Fibroblast of lung (primary cell): ENCODE measurements at regions not wholly inside any gene's neighbourhood (a gene's known extent, or its start where the extent isn't known, plus 50 kb on each side); places are given as distances from the start of the nearest gene placed in this dataset.
A peak's percentile ranks its signal among the peaks of the same experiment; 100 is the strongest.

Experiments used
- DNase-seq, 2 donors: peaks; one replicate each; pipeline versions ENCODE4 v3.0.0 to v3.0.0-alpha.2; 2010; ENCODE audit warnings: low read depth in 2 of 2
- H2AFZ ChIP-seq: 2 replicates; pipeline ENCODE4 v1.5.1; 2012; ENCODE audit warnings: low read length, control low read depth, inconsistent platforms
- H3K27ac ChIP-seq: 2 replicates; pipeline ENCODE4 v1.5.1; 2011; ENCODE audit warnings: low read length, control low read depth; ENCODE audit not compliant: insufficient read depth
- H3K27me3 ChIP-seq: 2 replicates; pipeline ENCODE4 v1.5.1; 2011; ENCODE audit warnings: mild to moderate bottlenecking, low read length; ENCODE audit not compliant: control insufficient read depth, insufficient read depth
- H3K36me3 ChIP-seq: 2 replicates; pipeline ENCODE4 v1.5.1; 2011; ENCODE audit warnings: low read length; ENCODE audit not compliant: control insufficient read depth, insufficient read depth
- H3K4me1 ChIP-seq: 2 replicates; pipeline ENCODE4 v1.5.1; 2011; ENCODE audit warnings: low read length; ENCODE audit not compliant: control insufficient read depth, insufficient read depth; ENCODE audit errors: extremely low read depth
- H3K4me2 ChIP-seq: 2 replicates; pipeline ENCODE4 v1.5.1; 2011; ENCODE audit warnings: low read length, control low read depth; ENCODE audit not compliant: insufficient read depth; ENCODE audit errors: extremely low read depth
- H3K4me3 ChIP-seq, 4 experiments: fragments of 200-600 bp in 1 of 4; sonication (generic) in 1 of 4; replicated peaks in 1 of 4; 2 replicates each; pipeline ENCODE4 v1.5.1; 2011 to 2016; ENCODE audit warnings: low read length in 4 of 4, low read depth in 3 of 4, mild to moderate bottlenecking in 3 of 4, control low read depth in 2 of 4, inconsistent platforms in 1 of 4, mixed read lengths in 1 of 4; ENCODE audit not compliant: insufficient read depth in 1 of 4; ENCODE audit errors: control extremely low read depth in 1 of 4
- H3K79me2 ChIP-seq: 2 replicates; pipeline ENCODE4 v1.5.1; 2012; ENCODE audit warnings: mild to moderate bottlenecking, low read length, inconsistent platforms; ENCODE audit not compliant: control insufficient read depth, insufficient read depth
- H3K9ac ChIP-seq: 2 replicates; pipeline ENCODE4 v1.5.1; 2011; ENCODE audit warnings: mild to moderate bottlenecking, low read length, control low read depth; ENCODE audit not compliant: insufficient read depth
- H3K9me3 ChIP-seq: 2 replicates; pipeline ENCODE4 v1.5.1; 2012; ENCODE audit warnings: low read depth, low read length; ENCODE audit not compliant: control insufficient read depth, insufficient read depth
- H4K20me1 ChIP-seq: 2 replicates; pipeline ENCODE4 v1.5.1; 2011; ENCODE audit warnings: low read length; ENCODE audit not compliant: control insufficient read depth, insufficient read depth; ENCODE audit errors: extremely low read depth
- EZH2 ChIP-seq: IDR thresholded peaks from 2 replicates; pipeline ENCODE4 v1.5.1; 2012; ENCODE audit warnings: low read length, control low read depth, mild to moderate bottlenecking; ENCODE audit errors: missing control alignments
- TF ChIP-seq, protein P1 (sequence below), 2 donors: IDR thresholded peaks in 1 of 2; conservative IDR thresholded peaks in 1 of 2; 1 replicate in 1 of 2; 2 replicates in 1 of 2; pipeline ENCODE4 v1.5.1; 2011 to 2012; ENCODE audit warnings: low read length in 2 of 2, control low read depth in 1 of 2, inconsistent platforms in 1 of 2, low read depth in 1 of 2, mild to moderate bottlenecking in 1 of 2

DNA sequence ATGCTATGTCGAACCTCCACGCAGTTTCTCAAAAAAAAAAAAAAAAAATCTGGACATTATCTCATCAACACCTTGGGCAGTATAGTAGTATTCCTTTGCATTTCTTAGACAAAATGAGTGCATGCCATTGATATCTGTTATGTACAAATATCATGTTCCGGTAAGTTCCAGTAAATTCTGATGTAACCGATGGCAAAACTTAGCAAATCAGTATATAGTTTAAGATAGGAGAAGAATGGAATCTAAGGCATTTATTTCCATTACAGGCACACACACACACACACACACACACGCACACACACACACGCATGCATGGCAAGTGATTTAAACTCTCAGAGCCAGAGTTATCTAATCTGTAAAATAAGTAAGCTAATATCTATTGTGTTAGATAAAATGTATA, 356.5 kb upstream of the TUSC1 start:
- no peak overlapping the region for H3K4me2 ChIP-seq
- no peak overlapping the region for H3K9ac ChIP-seq
- H3K27ac ChIP-seq: no peak overlapping the region
- no peaks in the 10 kb centered on the region for H3K4me1 ChIP-seq
- H2AFZ ChIP-seq: no peak overlapping the region
- no peak overlapping the region for H3K4me3 ChIP-seq
- TF ChIP-seq, protein P1, sequence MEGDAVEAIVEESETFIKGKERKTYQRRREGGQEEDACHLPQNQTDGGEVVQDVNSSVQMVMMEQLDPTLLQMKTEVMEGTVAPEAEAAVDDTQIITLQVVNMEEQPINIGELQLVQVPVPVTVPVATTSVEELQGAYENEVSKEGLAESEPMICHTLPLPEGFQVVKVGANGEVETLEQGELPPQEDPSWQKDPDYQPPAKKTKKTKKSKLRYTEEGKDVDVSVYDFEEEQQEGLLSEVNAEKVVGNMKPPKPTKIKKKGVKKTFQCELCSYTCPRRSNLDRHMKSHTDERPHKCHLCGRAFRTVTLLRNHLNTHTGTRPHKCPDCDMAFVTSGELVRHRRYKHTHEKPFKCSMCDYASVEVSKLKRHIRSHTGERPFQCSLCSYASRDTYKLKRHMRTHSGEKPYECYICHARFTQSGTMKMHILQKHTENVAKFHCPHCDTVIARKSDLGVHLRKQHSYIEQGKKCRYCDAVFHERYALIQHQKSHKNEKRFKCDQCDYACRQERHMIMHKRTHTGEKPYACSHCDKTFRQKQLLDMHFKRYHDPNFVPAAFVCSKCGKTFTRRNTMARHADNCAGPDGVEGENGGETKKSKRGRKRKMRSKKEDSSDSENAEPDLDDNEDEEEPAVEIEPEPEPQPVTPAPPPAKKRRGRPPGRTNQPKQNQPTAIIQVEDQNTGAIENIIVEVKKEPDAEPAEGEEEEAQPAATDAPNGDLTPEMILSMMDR (conservative IDR thresholded peaks at IDR 0.05 in 1 of 2, IDR thresholded peaks at IDR 0.05 in 1 of 2; ENCODE audit: low read depth in 1 of 2, low read length in 2 of 2): no peak
- TF ChIP-seq EZH2: no peak
- H3K79me2 ChIP-seq: no peaks in the 10 kb centered on the region
- H3K27me3 ChIP-seq: no peaks in the 10 kb centered on the region
- H3K9me3 ChIP-seq: no peaks in the 10 kb centered on the region
- no peaks in the 10 kb centered on the region for H3K36me3 ChIP-seq
- peak in 1 of 2 donors; percentile 2 for DNase-seq
- no peaks in the 10 kb centered on the region for H4K20me1 ChIP-seq

DNA sequence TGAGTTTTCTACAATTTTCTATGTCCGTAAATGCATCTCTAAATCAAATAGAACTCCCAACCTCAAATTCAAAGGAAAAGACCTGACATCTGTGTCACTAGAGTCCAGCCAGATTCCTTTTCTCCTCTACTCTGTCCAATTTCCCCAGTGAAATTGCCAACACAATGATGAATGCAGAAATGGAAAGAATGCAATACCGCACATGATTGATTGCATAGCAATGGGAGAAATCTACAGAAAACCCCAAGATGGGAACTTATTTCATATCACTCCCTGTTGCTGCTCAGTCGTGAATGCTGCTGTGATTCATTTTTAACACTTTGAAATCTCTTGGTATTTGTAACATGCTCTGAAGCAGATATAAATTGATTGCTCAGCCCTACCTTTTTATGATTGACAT, 355.1 kb upstream of the TUSC1 start:
- TF ChIP-seq, protein P1 (conservative IDR thresholded peaks at IDR 0.05 in 1 of 2, IDR thresholded peaks at IDR 0.05 in 1 of 2; ENCODE audit: low read depth in 1 of 2, low read length in 2 of 2): no peak
- no peak for TF ChIP-seq EZH2
- H3K27ac ChIP-seq: no peak overlapping the region
- H3K4me1 ChIP-seq: no peaks in the 10 kb centered on the region
- H4K20me1 ChIP-seq: no peaks in the 10 kb centered on the region
- no peaks in the 10 kb centered on the region for H3K27me3 ChIP-seq
- no peaks in the 10 kb centered on the region for H3K79me2 ChIP-seq
- no peak overlapping the region for H3K4me2 ChIP-seq
- H3K9me3 ChIP-seq: no peaks in the 10 kb centered on the region
- H3K4me3 ChIP-seq: no peak overlapping the region
- no peaks in the 10 kb centered on the region for H3K36me3 ChIP-seq
- no peak overlapping the region for H2AFZ ChIP-seq
- no peak overlapping the region for H3K9ac ChIP-seq
- peak; percentile 0 to 57 for DNase-seq

DNA sequence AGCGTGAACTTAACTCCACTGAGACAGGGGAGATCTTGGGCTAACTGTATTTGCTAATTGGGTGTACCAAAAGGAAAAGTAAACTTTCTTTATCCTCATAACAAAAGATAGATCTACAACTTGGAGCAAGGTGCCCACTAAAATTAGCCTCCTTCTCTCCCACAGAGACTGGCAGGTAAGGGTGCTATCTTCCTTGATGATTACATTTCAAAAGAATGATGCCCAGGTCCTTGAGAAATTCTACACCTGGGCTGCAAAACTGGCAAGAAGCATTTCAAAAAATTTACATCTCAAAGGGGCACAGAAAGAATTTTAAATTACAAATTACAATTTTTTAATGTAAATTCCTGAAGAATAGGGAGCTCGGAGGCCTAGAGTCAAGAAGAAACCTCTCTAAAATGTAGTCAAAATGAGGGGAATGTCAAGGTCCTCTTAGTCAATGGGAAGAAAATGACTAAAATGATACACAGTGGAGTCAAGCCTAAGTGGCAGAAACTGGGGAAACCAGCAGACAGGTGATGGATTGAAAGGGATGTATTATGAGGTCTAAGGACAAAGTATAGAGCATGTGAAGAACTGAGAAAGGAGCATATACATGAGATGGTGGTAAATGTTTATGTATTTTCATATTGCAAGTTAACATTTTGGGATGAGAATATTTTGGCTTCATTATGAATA, 348.3 kb upstream of the TUSC1 start:
- Histone ChIP-seq H3K4me2 (no peak overlapping the region), H3K79me2 (no peaks in the 10 kb centered on the region), H3K9ac (no peak overlapping the region), H2AFZ (no peak overlapping the region), H3K9me3 (no peaks in the 10 kb centered on the region), H3K4me1 (no peaks in the 10 kb centered on the region), H4K20me1 (no peaks in the 10 kb centered on the region), H3K27me3 (no peaks in the 10 kb centered on the region), H3K36me3 (no peaks in the 10 kb centered on the region), H3K4me3 (no peak overlapping the region), H3K27ac (no peak overlapping the region)
- TF ChIP-seq, protein P1 (conservative IDR thresholded peaks at IDR 0.05 in 1 of 2, IDR thresholded peaks at IDR 0.05 in 1 of 2; ENCODE audit: low read depth in 1 of 2, low read length in 2 of 2): no peak
- TF ChIP-seq EZH2: no peak
- no peak for DNase-seq
